ENCODE measurements at regions not wholly inside any gene's neighbourhood (a gene's known extent, or its start where the extent isn't known, plus 50 kb on each side); places are given as distances from the start of the nearest gene placed in this dataset.

DNA sequence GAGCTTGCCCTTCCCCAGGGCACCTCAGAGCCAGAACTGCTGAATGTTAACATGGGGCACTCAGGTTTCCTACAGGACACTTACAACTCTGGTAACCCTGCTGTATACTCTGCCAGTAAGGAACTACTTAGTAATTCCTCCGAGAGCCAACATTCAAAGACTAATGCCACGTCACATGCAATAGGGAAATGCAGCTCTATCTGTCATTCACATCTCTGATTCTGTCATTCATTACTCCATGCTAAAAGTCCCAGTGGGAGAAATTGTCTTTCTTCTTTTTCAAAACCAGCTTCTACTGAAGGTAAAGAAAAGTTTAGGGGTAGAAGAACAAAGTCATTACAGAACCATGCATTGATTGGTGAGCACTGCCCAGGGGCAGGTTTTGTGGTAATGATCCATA lies 189.2 kb downstream of the DAD1 start:
- H3K4me1 ChIP-seq (ENCODE audit: insufficient read depth): no peaks in the 10 kb centered on the region
- H3K27ac ChIP-seq (ENCODE audit: low read depth): no peak overlapping the region
- no peak overlapping the region for H3K4me3 ChIP-seq (ENCODE audit: low read depth, low read length)
- H3K36me3 ChIP-seq (ENCODE audit: insufficient read depth): no peaks in the 10 kb centered on the region
- WGBS: 89% methylated on average over 2 of the region's 2 CpGs
- DNase-seq (ENCODE audit: extremely low spot score): no peak

DNA sequence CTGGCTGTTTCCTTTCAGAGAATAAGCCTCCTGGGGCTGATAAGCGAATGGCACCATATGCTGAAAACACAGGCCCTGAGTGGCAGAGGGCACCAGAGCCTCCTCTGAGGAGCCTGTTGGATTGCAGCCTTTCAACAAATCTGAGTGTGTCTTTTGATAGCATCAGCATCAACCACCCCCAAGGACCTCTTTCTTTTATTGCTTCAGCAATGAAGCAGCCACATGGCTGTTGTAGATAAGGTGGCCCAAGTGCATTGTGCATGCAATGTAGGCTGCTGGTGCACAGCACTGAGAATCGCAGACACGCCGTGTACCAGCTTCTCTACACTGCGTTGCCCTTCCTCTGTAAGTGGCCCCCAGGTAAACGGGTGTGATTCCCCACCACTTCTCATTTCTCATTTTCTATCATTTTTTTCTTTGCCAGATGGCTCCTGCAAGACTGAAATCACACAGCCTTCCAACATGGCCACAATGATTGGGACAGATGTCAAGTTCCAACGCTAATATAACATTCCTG lies 191.7 kb downstream of the DAD1 start:
- WGBS: 95% methylated on average over 7 of the region's 7 CpGs
- no peaks in the 10 kb centered on the region for H3K4me1 ChIP-seq (ENCODE audit: insufficient read depth)

DNA sequence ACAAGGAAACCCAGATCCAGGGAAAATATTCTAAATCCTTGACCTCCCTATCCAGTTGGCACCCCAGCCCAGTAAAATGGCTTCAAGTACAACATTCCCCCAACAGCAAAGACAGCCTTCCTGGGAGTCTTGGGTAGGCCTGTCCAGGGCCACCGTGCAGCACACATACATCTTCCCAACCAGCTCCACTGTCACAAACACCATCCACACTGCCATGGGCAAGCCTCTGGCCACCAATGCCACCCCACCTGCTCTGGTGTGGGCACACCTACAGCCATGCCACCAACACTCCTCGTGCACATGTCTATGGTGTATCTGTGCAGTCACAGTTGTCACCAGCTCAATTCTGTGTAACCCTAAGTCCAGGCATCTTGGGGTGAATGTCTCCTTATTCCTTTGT lies 193.2 kb downstream of the DAD1 start:
- no peak overlapping the region for H3K4me3 ChIP-seq (ENCODE audit: low read depth, low read length)
- over 99% methylated on average over 2 of the region's 2 CpGs for WGBS
- H3K27ac ChIP-seq (ENCODE audit: low read depth): no peak overlapping the region
- H3K4me1 ChIP-seq (ENCODE audit: insufficient read depth): no peaks in the 10 kb centered on the region
- H3K36me3 ChIP-seq (ENCODE audit: insufficient read depth): no peaks in the 10 kb centered on the region
- no peak for DNase-seq (ENCODE audit: extremely low spot score)

More for the DNA sequence above, 191.7 kb downstream of the DAD1 start:
- Histone ChIP-seq H3K27ac (ENCODE audit: low read depth) (no peak overlapping the region), H3K4me3 (ENCODE audit: low read depth, low read length) (no peak overlapping the region), H3K36me3 (ENCODE audit: insufficient read depth) (no peaks in the 10 kb centered on the region)
- no peak for DNase-seq (ENCODE audit: extremely low spot score)

DNA sequence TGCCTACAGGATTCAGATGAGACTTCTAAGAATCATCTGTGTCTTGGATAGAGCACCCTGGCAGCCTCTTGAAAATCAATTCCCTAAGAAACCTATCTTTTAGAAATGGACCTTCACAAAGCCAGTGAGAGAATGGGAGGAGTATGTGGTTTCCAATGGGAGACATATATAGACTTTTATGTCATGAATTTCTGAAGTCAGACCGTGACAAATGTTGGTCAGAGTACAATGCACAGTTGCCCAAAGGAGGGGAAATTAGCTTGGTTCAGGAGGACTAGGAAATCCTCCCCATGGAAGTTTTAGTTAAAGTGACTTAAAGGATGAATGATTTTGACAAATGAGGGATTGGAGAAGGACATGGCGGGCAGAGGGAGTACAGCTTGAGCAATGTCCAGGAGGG lies 194.4 kb downstream of the DAD1 start:
- 95% methylated on average over 2 of the region's 2 CpGs for WGBS
- no peak for DNase-seq (ENCODE audit: extremely low spot score)

DNA sequence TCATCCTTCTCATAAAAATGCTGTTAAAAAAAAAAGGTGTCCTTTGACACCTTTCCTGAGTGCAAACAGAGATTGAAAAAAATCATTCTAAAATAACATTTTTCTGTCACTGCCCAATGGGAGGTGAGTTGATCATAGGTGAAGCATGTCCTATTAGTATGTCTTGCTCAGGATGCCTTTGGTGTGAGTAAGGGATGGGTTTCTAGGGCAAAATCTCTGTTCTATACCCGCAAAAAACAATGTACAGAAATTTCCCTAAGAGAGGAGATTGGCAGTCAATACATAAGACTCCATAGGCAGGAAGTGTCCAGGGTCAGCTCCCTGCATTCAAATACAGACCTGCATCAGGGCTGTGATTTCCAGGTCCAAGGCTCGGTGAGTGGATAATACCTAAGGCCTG lies 195.2 kb downstream of the DAD1 start:
- WGBS: 90% methylated on average over 2 of the region's 2 CpGs
- H3K27ac ChIP-seq (ENCODE audit: low read depth): no peak overlapping the region
- H3K4me3 ChIP-seq (ENCODE audit: low read depth, low read length): no peak overlapping the region
- no peaks in the 10 kb centered on the region for H3K4me1 ChIP-seq (ENCODE audit: insufficient read depth)
- no peak for DNase-seq (ENCODE audit: extremely low spot score)
- no peaks in the 10 kb centered on the region for H3K36me3 ChIP-seq (ENCODE audit: insufficient read depth)

More for the DNA sequence above, 194.4 kb downstream of the DAD1 start:
- Histone ChIP-seq H3K4me3 (ENCODE audit: low read depth, low read length) (no peak overlapping the region), H3K27ac (ENCODE audit: low read depth) (no peak overlapping the region), H3K4me1 (ENCODE audit: insufficient read depth) (no peaks in the 10 kb centered on the region), H3K36me3 (ENCODE audit: insufficient read depth) (no peaks in the 10 kb centered on the region)

DNA sequence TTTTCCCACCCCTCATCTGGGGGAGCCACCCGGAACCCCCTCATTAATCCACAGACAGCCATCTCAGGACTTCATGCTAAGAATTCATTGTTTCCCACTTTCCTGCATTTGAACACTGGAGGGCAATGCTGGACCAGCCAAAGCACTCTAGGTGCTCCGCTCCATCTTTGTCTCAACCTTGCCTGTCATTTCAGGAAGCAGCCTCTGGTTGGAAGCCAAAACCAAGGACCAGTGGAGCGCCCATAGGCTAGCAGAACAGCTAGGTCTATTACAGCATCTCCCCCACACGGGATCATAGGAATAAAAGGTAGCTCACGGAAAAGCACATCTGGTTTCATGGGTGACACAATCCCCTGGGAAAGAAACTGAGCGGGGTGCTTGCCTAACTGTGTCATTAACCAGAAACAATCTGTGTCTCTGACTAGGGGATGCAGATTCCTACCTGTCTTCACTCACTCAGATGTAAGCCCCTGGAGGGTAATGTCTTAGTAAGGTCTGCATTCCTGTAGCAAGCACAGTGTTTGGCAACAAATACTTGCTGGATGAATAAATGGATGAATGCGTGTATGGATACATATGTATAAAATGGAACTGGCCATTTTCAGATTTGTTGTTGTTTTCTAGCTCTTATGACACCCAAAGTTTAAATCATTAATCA lies 197.0 kb downstream of the DAD1 start:
- Histone ChIP-seq H3K4me3 (ENCODE audit: low read depth, low read length) (no peak overlapping the region), H3K36me3 (ENCODE audit: insufficient read depth) (no peaks in the 10 kb centered on the region), H3K27ac (ENCODE audit: low read depth) (no peak overlapping the region), H3K4me1 (ENCODE audit: insufficient read depth) (no peaks in the 10 kb centered on the region)
- peak; percentile 48 for DNase-seq (ENCODE audit: extremely low spot score)
- 52% methylated on average over 7 of the region's 7 CpGs for WGBS

DNA sequence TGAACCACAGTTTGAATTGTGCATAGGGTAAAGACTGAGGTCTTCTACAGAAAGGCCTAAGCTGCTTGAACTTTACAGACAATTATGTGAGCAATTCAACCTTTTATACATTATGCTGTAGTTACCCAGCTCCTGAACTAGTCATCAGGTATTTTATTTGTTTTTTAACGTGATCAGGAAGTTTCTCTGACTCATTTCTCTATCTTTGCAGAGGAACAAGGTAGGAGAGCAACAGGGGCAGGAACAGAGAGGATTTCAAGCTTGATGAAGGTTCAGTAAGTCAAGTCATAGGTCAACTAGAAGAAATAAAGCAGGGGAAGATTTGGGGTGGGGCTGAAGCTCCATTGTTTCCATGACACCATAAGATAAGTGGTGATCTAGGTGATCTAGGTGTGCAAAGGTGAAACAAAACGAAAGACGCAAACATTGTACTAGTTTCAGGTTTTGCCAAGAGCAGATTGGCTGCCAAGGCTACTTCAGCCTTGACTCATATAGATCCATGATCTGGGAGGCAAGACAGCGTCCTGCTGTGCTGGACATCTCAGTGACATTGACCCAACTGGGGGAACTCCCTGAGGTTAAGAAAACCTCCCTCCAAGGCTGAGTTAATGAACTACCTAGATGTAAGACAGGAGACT lies 198.1 kb downstream of the DAD1 start:
- DNase-seq (ENCODE audit: extremely low spot score): no peak
- Histone ChIP-seq H3K4me3 (ENCODE audit: low read depth, low read length) (no peak overlapping the region), H3K36me3 (ENCODE audit: insufficient read depth) (no peaks in the 10 kb centered on the region), H3K27ac (ENCODE audit: low read depth) (no peak overlapping the region), H3K4me1 (ENCODE audit: insufficient read depth) (no peaks in the 10 kb centered on the region)
- WGBS: 73% methylated on average over 4 of the region's 4 CpGs

DNA sequence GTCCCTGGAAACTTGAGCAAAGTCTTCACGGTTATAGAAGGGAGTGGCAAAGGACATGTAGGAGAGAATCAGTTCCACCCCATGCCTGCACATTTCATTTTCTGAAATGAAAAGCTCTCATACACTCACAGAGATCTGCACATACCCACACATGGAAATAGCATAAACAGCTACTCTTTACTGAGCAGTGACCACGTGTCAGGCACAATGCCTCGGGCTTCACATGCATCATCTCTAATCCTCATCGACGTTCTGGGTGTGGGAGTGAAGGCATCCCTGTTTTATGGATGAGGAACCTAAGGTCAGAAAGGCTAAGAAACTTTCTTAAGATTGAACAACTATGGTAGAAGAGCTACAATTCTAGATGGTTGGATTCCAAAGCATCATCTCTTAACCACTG lies 198.8 kb downstream of the DAD1 start:
- no peak for DNase-seq (ENCODE audit: extremely low spot score)
- H3K27ac ChIP-seq (ENCODE audit: low read depth): no peak overlapping the region
- H3K4me1 ChIP-seq (ENCODE audit: insufficient read depth): no peaks in the 10 kb centered on the region
- no peak overlapping the region for H3K4me3 ChIP-seq (ENCODE audit: low read depth, low read length)
- WGBS: 72% methylated on average over 5 of the region's 5 CpGs
- no peaks in the 10 kb centered on the region for H3K36me3 ChIP-seq (ENCODE audit: insufficient read depth)

DNA sequence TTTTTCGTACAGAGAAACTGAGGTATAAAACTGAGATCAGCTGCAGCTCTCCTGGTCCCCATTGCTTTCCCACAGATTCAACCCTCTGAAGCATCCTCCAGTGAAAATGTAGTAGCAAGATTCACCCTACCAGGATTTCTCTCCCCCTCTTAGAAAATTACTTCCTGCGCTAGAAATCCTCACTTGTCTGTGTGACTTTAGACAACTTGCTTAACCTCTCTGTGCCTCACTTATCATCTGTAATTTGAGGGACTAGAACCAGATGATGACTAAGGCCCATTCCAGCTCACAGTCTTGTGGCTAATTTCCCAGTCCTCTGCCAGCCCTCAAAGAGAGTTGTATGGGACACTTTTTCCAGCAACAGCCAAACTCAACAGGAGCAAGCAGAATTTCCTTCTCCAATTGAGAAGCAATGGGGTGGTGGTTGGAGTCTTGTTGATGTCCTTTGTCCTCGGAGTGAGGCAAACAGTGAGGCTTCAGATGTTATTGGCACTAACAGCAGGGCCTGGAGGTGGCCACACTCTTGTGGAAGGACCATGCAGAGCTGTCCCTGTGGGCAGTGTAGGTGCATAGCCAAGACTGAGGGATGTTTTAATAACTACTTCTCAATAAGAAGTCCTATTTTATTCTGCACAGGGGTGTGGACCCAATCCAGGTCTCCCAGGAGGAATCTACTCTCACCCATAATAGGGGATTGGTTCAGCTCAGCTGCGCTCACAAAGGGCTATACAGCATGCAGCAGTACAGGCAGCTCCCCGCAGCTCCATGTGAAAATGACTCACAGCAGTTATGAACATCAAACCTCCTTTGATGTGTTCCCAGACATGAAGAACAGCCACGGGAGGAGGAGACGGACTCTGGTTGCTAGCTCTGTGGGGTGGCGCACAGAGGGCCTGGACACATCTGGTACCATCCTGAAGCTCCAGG lies 200.1 kb downstream of the DAD1 start:
- WGBS: 78% methylated on average over 8 of the region's 8 CpGs
- no peaks in the 10 kb centered on the region for H3K4me1 ChIP-seq (ENCODE audit: insufficient read depth)
- H3K36me3 ChIP-seq (ENCODE audit: insufficient read depth): no peaks in the 10 kb centered on the region
- DNase-seq (ENCODE audit: extremely low spot score): no peak
- H3K27ac ChIP-seq (ENCODE audit: low read depth): no peak overlapping the region
- H3K4me3 ChIP-seq (ENCODE audit: low read depth, low read length): no peak overlapping the region

DNA sequence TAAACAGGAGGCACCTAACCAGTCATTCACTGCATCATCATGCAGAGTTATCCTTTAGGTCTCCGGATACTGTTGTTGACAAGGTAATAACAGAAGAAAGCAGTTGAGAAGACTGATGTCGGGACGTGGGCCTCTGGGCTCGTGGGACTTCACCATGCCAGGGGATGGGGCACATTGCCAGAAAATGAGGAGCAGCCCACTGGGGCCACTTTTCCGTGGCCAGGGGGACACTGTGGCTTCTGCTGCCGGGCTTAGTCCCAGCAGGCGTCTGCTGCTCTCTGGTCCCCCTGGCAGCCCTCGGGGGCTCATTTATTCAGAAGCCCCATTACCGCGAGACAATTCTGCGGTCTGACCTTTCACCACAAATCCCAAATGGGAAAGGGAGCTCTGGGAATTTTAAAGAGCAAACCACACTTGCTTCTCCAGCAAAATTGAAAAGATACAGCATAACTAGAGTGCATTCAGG lies 201.2 kb downstream of the DAD1 start:
- Histone ChIP-seq H3K27ac (ENCODE audit: low read depth) (no peak overlapping the region), H3K4me1 (ENCODE audit: insufficient read depth) (no peaks in the 10 kb centered on the region), H3K4me3 (ENCODE audit: low read depth, low read length) (no peak overlapping the region), H3K36me3 (ENCODE audit: insufficient read depth) (no peaks in the 10 kb centered on the region)
- 49% methylated on average over 11 of the region's 11 CpGs for WGBS
- DNase-seq (ENCODE audit: extremely low spot score): no peak

DNA sequence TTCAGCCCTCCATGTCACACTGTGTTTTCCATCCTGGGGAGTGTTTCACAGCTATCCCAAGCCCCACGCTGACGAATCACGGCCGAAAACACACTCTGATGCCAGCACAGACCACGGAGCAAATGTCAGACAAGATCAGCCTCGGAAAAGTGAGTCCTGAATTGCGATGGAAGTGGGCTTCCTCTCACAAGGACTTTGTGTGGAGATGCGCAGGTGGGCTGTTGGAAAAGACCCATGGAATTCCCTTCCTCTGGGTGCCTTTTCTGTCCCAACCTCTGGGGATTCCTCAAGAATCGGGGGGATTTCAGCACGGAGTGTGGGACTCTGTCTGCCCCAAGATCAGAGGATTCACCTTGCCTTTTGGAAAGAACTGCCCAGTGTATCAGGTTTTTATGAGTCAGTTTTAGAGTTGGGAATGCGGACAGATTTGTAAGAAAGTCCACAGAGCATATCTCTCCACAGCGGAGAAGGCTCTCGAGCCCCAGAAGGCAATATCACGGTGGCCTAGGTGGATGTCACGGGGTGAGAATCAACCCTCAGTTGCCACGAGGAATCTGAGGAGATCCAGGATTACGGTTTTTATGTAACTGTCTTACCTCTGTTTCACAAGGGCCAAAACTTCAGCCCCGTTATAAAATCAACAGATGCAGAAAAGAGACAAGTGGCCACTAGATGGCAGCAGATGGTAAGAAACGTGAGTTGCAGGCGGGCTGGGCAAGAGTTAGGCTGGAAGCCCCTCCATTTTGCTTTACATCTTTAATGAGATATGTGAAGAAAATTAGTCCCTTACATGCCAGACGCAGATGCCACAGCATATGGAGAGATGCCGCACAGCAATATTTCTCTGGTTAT lies 201.9 kb downstream of the DAD1 start:
- DNase-seq (ENCODE audit: extremely low spot score): peak; percentile 74
- Histone ChIP-seq H3K4me3 (ENCODE audit: low read depth, low read length) (no peak overlapping the region), H3K27ac (ENCODE audit: low read depth) (no peak overlapping the region), H3K36me3 (ENCODE audit: insufficient read depth) (no peaks in the 10 kb centered on the region), H3K4me1 (ENCODE audit: insufficient read depth) (no peaks in the 10 kb centered on the region)
- WGBS: 51% methylated on average over 22 of the region's 22 CpGs

DNA sequence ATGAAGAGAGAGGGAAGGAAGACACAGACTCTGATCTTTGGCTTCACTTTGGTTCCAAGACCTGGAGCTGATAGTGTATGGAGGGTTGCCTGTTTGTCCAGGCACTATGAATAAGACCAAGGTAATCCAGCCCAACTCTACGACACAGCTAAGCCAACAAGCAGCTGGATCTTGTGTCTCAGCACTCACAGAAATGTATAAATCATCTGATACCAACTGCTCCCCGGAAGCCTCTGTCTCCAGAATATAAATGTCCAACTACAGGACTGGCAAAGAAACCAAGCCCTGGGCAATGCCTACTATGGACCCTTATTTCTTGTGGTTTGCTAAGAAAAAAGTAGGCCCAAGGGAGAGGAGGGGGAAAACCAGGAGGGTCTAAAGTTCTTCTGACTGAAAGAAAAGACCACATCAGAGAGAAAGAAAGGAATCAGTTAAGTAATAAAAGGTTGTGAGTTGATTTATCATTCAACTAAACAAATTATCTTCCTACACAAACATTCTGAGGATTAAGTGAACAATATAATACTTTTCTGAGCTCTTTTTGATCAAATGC lies 204.0 kb downstream of the DAD1 start:
- Histone ChIP-seq H3K4me3 (ENCODE audit: low read depth, low read length) (no peak overlapping the region), H3K27ac (ENCODE audit: low read depth) (no peak overlapping the region), H3K36me3 (ENCODE audit: insufficient read depth) (no peaks in the 10 kb centered on the region), H3K4me1 (ENCODE audit: insufficient read depth) (no peaks in the 10 kb centered on the region)
- DNase-seq (ENCODE audit: extremely low spot score): no peak
- WGBS: 38% methylated on average over 2 of the region's 2 CpGs

DNA sequence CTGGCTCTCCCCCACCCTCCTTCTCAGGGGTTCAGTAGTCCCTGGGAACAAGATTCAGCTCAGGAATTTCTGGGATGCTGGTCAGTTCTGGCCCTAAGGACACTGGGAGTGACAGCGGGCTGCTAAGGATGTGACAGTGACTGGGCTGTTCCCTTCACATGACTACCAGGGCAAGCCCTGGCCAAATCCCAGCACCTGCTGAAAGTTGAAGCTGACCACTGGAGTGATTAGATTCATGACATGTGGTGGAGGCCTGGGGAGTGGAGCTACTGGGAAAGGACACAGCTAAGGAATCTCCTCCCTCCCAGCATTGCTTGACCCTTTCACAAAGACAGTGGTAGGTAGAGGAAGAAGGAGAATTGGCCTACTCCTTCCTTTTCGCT lies 204.9 kb downstream of the DAD1 start:
- no peak for DNase-seq (ENCODE audit: extremely low spot score)
- no peak overlapping the region for H3K27ac ChIP-seq (ENCODE audit: low read depth)
- WGBS: 95% methylated on average over 2 of the region's 2 CpGs
- H3K4me3 ChIP-seq (ENCODE audit: low read depth, low read length): no peak overlapping the region
- no peaks in the 10 kb centered on the region for H3K4me1 ChIP-seq (ENCODE audit: insufficient read depth)
- H3K36me3 ChIP-seq (ENCODE audit: insufficient read depth): no peaks in the 10 kb centered on the region

Measured in urinary bladder (tissue), 3 donors.